ENCODE measurements at regions not wholly inside any gene's neighbourhood (a gene's known extent, or its start where the extent isn't known, plus 50 kb on each side); places are given as distances from the start of the nearest gene placed in this dataset.

DNA sequence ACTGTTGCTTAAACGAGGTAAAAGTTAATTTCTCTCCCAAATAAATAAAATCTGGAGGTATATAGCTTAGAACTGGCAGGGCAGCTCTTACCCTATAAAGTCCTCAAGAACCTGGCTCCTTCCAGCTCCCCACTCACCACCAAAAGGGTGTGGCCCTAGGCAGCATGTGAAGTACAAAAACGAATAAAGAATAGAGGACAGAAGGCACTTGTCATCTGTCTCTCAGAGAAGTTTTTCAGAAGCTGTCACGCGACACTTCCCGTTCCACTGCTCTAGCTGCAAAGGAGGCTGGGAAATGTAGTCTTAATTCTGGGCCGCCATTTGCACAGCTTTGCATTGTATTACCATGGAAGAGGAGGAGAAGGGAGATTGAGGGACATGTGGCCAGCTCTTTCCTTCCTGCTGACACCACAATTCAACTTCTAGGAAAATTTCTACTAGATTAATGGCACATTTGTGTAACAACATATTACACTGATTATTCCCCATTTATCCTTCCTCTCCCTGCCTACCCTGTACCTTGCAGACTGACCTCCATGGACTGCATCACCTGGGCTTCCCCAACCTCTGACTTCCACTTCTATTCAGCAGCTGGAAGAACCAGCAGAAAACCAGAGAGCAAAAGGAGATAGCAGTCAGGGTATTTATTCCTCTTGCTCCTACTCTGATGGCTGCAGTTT is 62.2 kb downstream of the CCDC71L start:
- no peaks in the 10 kb centered on the region for H3K9me3 ChIP-seq (ENCODE audit: control insufficient read depth in 4 of 4, insufficient read depth in 3 of 4, low read length in 3 of 4)
- no peaks in the 10 kb centered on the region for H3K27me3 ChIP-seq (ENCODE audit: control insufficient read depth in 3 of 3, insufficient read depth in 3 of 3, low read length in 2 of 3)
- H3K4me3 ChIP-seq: peak overlapping the region; percentile 26
- no peaks in the 10 kb centered on the region for H3K4me1 ChIP-seq (ENCODE audit: control insufficient read depth in 5 of 5, insufficient read depth in 5 of 5, low read length in 5 of 5)
- H3K27ac ChIP-seq (ENCODE audit: low read depth in 1 of 2, low read length in 1 of 2): peak overlapping the region in 1 of 2 donors; percentile 69
- TF ChIP-seq, protein P1, sequence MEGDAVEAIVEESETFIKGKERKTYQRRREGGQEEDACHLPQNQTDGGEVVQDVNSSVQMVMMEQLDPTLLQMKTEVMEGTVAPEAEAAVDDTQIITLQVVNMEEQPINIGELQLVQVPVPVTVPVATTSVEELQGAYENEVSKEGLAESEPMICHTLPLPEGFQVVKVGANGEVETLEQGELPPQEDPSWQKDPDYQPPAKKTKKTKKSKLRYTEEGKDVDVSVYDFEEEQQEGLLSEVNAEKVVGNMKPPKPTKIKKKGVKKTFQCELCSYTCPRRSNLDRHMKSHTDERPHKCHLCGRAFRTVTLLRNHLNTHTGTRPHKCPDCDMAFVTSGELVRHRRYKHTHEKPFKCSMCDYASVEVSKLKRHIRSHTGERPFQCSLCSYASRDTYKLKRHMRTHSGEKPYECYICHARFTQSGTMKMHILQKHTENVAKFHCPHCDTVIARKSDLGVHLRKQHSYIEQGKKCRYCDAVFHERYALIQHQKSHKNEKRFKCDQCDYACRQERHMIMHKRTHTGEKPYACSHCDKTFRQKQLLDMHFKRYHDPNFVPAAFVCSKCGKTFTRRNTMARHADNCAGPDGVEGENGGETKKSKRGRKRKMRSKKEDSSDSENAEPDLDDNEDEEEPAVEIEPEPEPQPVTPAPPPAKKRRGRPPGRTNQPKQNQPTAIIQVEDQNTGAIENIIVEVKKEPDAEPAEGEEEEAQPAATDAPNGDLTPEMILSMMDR (IDR thresholded peaks at IDR 0.05; ENCODE audit: control extremely low read depth, extremely low read depth): no peak
- peak; percentile 84 for ATAC-seq (ENCODE audit: insufficient read depth, low FRiP score)
- H3K36me3 ChIP-seq (ENCODE audit: control insufficient read depth in 4 of 4, insufficient read depth in 4 of 4, low read length in 4 of 4): no peaks in the 10 kb centered on the region
- DNase-seq: peak; percentile 45 to 58 (median 55)
- 5% methylated on average over 6 of the region's 6 CpGs for WGBS, 2 donors
- H3K9ac ChIP-seq (ENCODE audit: insufficient read depth in 1 of 2, low read length in 2 of 2): no peak overlapping the region

DNA sequence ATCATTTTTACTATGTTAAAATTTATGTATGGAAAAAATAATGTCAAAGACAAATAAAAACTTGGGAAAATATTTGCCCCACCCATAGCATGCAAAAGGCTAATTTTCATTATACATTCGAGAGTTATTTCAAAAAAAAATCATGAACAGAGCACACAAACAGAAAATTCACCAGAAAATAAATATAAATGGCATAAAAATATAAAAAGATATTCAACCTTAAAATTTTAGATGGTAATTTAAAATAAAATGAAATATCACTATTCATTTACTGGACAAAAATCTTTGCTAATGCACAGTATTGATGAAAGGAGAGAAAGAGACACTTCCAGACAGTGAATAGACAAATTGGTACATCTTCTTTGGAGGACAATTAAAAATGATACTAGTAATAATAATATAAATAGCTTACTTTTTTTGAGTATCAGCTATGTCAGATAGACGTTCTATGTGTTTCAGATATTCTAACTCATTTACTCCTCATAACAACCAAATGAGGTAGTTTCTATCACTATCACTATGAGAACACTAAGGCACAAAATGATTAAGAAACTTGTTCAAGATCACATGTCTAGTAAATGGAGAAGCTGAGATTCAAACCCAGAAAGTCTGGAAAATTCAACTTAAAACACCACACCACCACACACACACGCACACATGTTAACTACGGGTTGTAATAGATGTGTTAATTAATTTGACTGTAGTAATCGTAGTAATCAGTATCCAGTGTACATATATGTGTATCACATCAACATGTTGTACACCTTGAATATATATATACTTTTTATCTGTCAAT is 63.0 kb downstream of the CCDC71L start:
- no peak for DNase-seq
- Histone ChIP-seq H3K36me3 (ENCODE audit: control insufficient read depth in 4 of 4, insufficient read depth in 4 of 4, low read length in 4 of 4) (no peaks in the 10 kb centered on the region), H3K9ac (ENCODE audit: insufficient read depth in 1 of 2, low read length in 2 of 2) (no peak overlapping the region), H3K4me1 (ENCODE audit: control insufficient read depth in 5 of 5, insufficient read depth in 5 of 5, low read length in 5 of 5) (no peaks in the 10 kb centered on the region), H3K27me3 (ENCODE audit: control insufficient read depth in 3 of 3, insufficient read depth in 3 of 3, low read length in 2 of 3) (no peaks in the 10 kb centered on the region), H3K27ac (ENCODE audit: low read depth in 1 of 2, low read length in 1 of 2) (no peak overlapping the region), H3K9me3 (ENCODE audit: control insufficient read depth in 4 of 4, insufficient read depth in 3 of 4, low read length in 3 of 4) (no peaks in the 10 kb centered on the region), H3K4me3 (no peak overlapping the region)
- TF ChIP-seq, protein P1 (IDR thresholded peaks at IDR 0.05; ENCODE audit: control extremely low read depth, extremely low read depth): no peak
- no peak for ATAC-seq (ENCODE audit: insufficient read depth, low FRiP score)
- whole genome bisulfite sequencing, 2 donors: 86 to 92% methylated on average over 5 of the region's 5 CpGs

DNA sequence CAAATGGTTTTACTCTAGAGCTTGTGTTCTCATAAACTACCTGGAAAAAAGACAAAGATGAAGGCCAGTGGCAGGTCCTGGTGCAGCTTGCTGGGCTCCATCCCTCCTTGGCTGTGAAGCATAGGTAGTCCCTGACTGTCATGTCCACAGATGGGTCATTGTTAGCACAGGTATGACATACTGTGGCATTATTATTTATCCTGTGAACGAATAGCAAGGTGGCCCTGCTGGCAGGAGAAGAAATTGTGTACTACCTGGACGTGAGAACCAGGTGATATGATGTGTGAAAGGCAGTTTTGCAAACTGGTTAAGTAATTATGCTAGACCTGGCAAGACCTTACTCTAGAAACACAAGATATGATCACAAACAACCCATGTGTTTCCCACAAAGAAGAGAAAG is 63.9 kb downstream of the CCDC71L start:
- H3K4me1 ChIP-seq (ENCODE audit: control insufficient read depth in 5 of 5, insufficient read depth in 5 of 5, low read length in 5 of 5): no peaks in the 10 kb centered on the region
- TF ChIP-seq, protein P1 (IDR thresholded peaks at IDR 0.05; ENCODE audit: control extremely low read depth, extremely low read depth): no peak
- WGBS, 2 donors: 84 to 90% methylated on average over 2 of the region's 2 CpGs
- H3K27me3 ChIP-seq (ENCODE audit: control insufficient read depth in 3 of 3, insufficient read depth in 3 of 3, low read length in 2 of 3): no peaks in the 10 kb centered on the region
- no peak overlapping the region for H3K27ac ChIP-seq (ENCODE audit: low read depth in 1 of 2, low read length in 1 of 2)
- H3K4me3 ChIP-seq: no peak overlapping the region
- ATAC-seq (ENCODE audit: insufficient read depth, low FRiP score) (no peak), DNase-seq (no peak)
- H3K9me3 ChIP-seq (ENCODE audit: control insufficient read depth in 4 of 4, insufficient read depth in 3 of 4, low read length in 3 of 4): no peaks in the 10 kb centered on the region
- H3K9ac ChIP-seq (ENCODE audit: insufficient read depth in 1 of 2, low read length in 2 of 2): no peak overlapping the region
- no peaks in the 10 kb centered on the region for H3K36me3 ChIP-seq (ENCODE audit: control insufficient read depth in 4 of 4, insufficient read depth in 4 of 4, low read length in 4 of 4)

Measured in lung (tissue), 11 donors.